ENCODE measurements at regions not wholly inside any gene's neighbourhood (a gene's known extent, or its start where the extent isn't known, plus 50 kb on each side); places are given as distances from the start of the nearest gene placed in this dataset.
"Not testable (repeated sequence)": the region's sequence is repeated elsewhere in the genome, so short reads cannot be mapped to it uniquely, and the experiment has no call there.

DNA sequence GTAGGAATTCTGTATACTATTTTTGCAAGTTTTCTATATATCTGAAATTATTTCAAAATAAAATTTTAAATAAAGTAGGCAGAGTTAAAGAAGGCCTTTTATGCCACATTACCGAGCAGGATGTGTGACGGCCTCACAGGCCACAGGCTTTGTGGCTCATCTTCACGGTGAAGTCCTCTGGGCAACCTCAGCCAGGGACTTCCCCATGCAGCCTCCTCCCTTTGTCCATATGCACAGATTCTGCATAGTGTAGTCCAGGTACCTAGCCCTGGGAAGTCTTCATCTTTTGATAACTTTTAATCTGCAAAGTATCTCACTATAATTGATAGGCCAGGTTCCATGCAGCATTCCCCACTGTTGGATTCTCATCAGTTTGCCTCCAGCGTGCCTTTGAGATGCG lies 62.8 kb downstream of the ARHGAP11B start:
- not testable (repeated sequence) for DNase-seq (ENCODE audit: low read depth in 2 of 2)

DNA sequence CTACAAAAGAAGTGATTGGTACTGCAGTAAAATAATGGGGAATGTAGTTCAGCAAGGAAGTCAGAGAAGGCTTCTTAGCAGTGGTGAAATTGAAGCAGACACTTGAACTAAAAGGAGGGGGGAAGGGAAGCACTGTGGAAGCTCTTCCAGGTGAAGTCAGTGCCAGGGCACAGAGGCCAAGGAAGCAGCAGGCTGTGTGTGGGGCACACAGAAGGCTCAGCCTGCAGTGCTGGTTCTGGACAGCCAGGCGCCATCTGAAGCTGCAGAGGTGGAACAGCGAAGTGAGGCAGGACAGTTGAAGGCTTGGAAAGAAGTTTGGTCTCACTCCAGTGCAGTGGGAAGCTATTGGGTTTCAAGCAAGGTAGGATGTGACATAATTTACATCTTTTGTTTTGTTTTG lies 64.2 kb downstream of the ARHGAP11B start:
- not testable (repeated sequence) for DNase-seq (ENCODE audit: low read depth in 2 of 2)

DNA sequence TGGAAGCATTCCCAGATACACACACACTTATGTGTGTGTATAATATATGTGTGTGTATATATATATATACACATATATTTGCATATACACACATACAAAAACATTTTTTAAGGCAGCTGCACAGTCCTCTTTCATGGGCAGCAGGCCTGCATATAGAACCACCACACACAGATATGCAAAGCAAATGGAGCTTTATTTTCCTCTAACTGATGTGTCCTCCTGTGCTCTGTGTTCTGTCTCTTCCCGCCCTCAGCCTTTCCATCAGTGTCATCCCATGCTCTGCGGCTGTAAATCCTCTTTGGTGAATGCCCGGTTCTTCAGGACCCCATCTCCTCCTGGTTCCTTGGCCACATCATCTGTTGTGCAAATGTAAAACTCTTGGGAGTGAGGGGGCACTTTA lies 69.9 kb downstream of the ARHGAP11B start:
- not testable (repeated sequence) for DNase-seq (ENCODE audit: low read depth in 2 of 2)

DNA sequence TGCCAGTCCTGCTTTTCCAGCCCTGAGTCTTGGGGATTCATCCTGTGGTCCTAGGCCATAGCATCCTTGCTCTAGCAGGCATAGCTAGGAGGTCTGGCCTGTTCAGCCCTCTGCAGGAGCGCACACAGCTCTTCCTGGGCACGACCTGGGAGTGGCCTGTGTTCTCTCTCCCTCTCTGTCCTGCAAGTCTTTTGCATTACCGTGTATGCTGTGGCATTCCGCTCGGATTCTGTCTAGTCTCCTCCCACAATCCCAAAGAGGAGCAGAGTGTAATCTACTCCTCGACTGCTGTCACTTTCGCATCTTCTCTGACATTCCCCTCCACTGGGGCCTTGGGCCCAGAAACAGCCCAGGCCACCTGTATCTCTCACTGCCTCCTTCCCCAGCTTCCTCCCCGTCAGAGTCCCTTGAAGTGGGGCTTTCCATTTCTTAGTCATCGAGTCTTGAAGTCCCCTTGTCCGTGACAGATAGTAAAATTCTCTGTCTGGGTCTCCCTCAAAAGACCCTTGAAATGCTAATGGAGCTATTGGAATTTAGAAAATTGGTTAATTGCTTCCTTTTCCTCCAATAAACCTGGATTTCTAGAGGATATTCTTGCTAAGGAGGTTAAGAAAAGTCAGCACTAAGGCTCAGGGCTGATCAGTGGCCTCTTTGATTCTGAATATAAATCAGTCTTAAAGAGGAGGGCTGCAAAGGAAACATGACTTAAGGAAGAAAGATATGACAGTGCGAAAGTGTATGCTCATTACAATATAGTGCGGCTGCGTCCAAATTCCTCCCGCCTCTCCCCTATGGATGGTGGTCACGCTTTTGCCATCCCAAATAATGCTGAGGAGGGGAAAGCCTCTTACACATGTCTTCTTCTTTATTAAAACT lies 70.7 kb downstream of the ARHGAP11B start:
- not testable (repeated sequence) for DNase-seq (ENCODE audit: low read depth in 2 of 2)

DNA sequence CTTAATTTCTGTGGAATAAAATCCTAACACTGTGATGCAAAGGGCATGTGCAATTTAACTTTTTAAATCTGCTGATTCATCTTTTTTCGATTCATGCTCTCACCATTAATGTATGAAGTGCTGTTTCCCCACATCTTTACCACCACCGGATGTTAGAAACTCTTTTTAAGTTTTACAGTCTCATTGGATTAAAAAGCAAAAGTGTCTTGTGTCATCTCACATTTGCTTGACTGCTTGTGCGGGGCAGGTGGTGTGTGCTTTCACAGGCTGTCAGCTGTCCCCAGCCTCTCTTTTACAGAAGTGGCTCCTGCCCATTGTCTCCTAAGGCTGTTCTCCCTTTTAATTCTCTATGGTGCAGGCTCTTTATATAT lies 71.4 kb downstream of the ARHGAP11B start:
- not testable (repeated sequence) for DNase-seq (ENCODE audit: low read depth in 2 of 2)

DNA sequence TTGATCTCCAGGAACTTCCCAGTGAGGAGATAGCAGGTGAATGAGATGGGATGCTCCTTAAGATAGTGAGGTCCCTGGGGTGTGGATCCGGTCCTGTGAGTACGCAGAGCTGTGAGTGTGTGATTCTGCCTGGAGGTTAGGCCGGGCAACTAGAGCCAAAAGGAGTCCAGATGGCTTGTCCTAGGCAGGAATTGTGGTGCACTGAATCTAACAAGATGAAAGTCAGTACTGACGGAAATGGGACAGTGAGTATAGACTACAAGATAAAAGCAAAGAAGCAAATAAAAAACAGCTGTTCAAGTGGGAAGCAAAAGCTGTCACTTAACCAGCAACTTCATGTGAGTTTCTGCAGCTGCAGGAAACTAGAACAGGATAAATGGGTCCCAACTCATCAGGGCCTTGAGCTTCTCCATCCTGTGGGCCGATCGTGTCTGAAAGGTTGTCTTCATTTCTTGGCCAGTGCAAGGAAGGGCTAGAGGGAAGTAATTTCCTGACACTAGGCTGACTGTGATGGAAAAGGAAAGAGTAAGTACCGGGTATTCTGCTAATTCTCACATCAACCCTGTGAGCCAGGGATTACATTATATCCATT lies 74.2 kb downstream of the ARHGAP11B start:
- DNase-seq (ENCODE audit: low read depth in 2 of 2) = not testable (repeated sequence)

DNA sequence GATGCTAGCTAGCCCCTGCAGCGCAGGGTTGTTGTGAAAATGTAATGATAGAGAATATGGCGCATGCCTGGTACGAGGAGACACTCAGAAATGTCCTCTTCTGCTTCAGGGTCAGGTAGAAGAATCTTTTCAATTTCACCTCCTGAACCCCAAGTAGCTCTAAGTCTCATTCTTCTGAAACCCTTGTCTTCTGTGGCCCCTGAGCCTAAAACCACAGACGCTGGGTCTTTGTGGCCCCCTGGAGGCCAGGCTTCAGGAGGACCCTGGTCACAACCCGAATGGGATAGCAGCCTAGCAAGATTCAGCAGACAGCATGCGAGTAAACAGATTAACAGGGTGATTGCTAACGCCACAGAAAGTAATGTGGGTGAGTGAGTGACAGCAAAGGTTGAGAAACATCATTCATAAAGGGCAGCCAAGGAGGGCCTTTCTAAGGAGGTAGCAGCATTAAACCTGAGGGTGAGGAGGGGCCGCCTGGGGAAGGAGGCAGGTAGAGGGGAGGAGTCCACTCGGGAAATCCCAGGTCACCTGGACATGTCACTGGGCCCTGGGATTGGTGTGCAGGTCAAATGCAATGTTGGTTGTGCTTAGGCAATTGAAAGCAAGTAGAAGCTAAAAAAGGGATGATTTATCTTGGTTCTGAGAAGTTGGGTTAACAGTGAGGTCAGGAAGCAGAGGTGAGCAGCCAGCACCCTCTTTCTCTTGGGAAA lies 82.2 kb downstream of the ARHGAP11B start:
- not testable (repeated sequence) for DNase-seq (ENCODE audit: low read depth in 2 of 2)

DNA sequence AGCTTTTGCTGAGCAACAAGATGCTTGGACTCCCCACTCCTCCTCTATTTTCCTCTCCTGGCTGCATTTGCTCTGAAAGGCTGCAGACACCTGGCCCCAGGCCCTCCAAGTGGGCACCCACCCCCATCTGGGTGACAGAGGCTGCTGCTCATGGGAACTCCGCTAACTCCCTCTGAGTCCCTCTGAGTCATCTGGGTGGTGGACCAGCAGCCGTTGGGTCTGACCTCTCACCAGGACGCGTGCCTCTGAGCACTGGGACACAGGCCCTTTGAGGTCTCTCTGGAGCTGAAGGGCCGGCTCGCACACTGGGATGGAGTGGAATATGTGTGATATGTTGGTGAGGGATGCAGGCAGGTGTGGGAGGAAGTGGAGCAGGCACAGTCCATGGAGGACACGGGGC lies 82.9 kb downstream of the ARHGAP11B start:
- not testable (repeated sequence) for DNase-seq (ENCODE audit: low read depth in 2 of 2)

DNA sequence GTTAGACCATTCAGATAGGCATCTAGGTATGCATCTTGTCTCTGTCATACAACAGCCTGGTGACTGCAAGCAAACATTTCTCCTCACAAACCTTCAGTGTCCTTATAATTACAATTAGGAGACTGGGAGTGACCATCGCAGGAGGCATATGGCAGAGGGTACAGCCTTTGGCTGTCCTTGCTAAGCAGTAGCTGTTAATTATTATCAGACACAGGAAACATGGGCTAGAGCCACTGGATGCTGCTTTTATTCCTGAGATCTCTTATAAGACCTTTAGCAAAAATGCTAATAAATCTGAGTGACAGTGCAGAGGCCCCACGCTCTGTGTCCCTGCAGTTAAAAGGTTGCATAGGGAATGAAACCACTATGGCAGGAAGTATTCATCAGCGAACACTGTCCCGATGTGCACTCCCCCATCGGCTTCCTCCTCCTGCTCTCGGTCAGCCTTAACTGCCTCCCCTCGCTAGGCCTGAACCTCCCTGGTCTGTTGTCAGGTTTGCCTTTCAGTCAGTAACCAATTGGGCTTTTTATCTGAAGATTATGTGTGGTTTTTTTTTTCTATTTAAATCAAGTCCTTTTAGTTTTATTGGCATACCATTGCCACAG lies 92.2 kb downstream of the ARHGAP11B start:
- DNase-seq (ENCODE audit: low read depth in 2 of 2) = not testable (repeated sequence)

DNA sequence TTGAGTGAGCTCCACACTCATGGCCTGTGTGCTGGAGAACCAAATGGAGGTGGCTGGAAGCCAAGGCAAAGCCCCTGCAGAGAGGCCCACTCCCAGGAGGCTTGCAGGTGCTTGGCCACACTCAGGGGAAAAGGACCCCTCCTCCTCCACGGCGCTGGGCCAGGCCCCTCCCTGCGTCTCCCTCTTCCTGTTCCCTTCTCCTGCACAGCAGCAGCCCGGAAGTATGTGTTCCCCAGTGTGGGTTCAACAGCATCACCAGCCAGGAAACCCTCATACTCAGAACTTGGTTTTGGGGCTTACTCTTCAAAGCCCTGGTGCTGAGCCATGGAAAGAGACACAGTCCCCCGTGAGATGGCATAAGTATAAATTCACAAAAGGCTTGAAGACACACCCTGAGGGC lies 93.4 kb downstream of the ARHGAP11B start:
- not testable (repeated sequence) for DNase-seq (ENCODE audit: low read depth in 2 of 2)

DNA sequence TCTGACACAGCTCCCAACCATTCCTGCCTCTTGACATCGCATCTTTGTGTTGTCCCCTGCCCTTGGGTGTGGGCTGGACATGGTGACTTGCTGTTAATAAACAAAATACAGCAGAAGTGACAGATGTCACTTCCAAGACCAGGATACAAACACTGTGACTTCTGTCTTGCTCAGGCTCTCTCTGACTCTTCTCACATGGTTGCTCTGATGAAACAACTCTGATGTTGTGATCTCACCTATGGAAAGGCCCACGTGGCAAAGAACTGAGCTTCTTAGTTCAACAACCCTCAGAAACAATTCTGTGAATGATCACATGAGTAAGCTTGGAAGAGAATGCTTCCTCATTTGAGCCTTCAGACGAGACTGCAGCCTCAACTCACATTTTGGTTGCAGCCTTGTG lies 94.9 kb downstream of the ARHGAP11B start:
- DNase-seq (ENCODE audit: low read depth in 2 of 2) = not testable (repeated sequence)

DNA sequence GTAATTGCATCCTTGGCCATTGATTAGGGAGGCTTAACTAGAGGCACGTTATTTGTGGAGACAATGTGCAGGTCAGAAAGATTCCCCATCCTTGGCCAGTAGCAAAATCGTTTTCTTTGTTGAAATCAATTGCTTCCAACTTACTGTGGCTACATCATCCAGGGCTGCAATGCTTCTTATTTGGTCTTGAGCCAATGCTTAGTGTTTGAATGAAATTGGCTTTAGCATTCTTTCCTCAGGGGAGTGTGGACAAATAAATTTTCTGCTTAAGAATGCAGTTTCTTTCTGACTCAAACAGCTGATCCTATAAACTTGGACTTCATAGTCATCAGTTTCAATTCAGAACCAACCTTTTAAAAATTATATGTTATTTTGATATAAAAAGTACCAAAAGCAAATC lies 95.6 kb downstream of the ARHGAP11B start:
- not testable (repeated sequence) for DNase-seq (ENCODE audit: low read depth in 2 of 2)

DNA sequence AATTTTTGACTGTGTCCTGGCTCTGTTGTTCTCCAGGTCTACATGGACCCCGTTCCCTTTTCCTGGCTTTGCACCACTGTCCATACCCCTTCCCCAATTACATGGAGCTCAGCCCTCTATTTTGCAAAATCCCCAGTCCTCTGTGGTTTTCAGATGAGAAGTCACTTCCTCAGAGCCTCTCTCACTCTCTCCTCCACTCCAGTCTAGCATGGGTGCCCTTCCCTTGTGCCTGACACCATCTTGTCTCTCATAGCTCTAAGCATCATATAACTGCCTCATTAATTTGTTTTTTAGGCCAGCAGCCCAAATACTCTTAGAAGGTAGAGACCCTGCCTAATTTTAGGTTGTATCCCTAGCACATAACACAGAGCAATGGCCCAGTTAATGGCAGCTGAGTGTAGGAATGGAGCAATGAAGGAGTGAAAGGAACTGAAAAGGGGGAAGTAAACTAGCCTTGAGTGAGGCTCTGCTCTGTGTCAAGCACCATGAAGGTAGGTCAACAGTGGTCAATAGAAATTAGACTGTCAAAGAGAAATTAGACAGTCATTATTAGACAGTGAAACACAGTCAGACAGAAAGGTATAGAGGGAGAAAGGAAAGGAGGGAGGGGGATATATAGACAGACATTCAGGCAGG lies 97.7 kb downstream of the ARHGAP11B start:
- not testable (repeated sequence) for DNase-seq (ENCODE audit: low read depth in 2 of 2)

DNA sequence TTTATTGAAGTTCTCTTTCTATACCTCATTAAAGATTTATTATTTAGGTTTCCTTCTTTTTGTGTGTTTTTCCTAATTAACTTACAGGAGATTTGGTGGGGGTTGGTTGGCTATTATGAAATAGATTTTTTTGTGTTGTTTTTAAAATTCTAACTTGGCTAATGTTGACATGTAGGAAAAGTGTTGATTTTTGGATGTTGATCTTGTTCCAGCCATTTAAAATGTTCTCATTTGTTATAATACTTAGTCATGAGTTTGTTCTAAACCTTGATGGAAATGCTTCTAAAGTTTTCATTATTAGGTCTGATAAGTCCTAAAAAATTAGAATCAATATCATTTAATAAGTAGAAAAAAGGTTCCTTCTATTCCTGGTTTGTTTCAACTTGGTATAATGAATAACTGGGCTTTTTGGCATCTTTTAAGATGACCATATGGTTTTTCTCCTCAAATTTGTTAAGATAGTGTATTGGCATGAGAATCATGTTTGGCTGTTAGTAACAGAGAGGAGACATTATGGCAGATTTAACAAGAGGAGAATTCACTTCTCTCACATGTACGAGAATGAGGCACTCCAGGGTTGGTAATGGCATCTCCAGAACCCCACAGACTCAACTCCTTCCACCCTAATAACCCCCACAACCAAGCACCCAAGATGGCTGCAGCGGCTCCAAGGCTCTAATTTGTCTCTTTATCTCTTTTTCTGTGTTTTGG lies 104.1 kb downstream of the ARHGAP11B start:
- DNase-seq (ENCODE audit: low read depth in 2 of 2) = not testable (repeated sequence)

DNA sequence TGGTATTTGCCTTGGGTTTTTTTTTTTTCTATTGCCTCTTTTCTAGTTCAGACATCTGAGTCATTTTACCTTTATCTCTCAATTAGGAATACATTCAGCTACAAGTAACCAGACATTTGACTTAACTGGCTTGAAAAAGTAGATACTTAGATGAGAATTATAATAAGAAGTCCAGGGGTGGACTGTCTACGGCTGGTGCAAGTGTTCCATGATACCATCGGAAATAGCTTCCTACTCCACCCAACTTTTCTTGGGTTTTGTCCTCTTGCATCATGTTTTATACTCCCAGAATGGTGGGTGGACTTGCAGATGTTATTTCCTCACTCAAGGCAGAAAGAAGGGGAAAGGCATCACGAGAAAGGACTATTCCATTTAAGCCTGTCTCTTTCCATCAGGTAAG lies 104.7 kb downstream of the ARHGAP11B start:
- not testable (repeated sequence) for DNase-seq (ENCODE audit: low read depth in 2 of 2)

DNA sequence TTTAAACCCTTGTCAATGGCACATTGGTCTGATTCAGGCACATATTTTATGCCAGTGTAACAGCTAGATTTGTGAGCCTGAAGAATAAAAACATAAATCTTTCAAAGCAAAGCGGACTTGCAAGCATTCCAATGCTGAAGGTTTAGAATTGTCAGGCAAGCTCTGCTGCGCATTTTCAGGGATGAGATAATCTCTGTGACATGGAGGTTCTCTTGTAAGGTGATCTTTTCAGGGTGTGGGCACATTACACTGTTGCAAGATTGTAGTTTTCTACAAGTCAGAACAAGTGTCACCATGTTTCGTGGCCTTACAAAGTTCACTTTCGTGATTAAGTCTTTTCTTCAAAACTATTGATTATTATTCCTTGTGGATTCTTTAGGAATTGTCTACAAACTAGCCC lies 106.2 kb downstream of the ARHGAP11B start:
- not testable (repeated sequence) for DNase-seq (ENCODE audit: low read depth in 2 of 2)

DNA sequence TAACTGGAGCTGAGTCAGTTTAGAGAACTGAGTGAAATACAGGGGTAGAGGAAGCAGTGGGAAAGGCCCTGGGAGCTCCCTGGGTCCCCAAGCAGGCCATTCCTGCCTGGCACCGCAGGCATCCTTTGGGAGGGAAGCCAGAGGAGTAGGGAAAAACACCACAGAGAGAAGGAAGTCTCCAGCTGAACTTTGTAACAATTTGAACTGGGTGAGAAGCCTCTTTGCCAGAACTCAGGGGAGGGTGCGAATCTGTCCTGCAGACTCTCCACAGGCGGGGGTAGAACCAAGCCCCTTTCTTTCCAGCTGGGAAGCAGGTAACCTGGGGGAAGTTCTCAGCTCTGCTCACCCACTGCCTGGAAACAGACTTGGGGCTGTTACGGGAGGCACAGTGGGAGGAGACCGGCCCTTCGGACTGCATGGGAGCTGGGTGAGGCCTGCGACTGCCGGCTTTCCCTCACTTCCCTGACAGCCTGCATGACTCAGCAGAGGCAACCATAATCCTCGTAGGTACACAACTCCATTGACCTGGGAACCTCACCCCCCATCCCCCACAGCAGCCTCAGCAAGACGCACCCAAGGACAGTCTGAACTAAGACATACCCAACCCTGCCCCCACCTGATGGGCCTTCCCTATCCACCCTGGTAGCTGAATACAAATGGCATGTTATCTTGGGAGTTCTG lies 110.1 kb downstream of the ARHGAP11B start:
- not testable (repeated sequence) for DNase-seq (ENCODE audit: low read depth in 2 of 2)

DNA sequence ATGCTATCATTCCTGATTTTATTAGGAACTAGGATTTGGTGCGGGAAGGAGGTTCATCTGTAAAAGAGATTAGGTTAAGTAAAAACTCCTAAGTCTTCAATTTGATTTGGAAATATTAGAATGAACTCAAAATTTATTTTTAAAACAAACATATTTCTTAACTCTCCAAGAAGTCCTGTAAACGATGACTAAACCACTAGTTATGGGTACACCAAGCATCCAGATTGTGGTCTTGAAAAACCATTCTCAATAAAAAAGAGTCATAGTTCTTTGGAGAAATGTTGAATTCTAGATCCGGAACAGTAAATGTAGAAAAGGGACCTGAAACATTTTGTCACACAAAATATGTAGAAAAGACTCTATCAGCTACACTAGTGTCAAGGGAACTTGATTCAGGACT lies 116.9 kb downstream of the ARHGAP11B start:
- DNase-seq (ENCODE audit: low read depth in 2 of 2) = not testable (repeated sequence)

DNA sequence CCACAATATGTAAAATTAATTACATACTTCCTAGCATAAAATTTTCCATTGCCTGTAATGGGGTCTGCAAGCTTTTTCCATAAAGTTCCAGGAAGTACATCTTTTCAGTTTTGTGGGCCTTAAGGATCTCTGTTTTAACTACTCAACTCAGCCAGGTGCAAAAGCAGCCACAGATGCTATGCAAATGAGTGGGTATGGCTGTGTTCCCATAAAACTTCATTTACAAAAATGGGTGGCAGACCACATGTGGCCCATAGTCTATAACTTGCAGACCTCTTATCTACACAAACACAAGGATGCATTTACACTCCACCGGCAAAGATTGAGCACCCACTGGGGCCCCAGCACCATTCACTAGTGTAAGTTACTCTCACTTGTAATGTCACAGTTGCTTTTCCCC lies 123.1 kb downstream of the ARHGAP11B start:
- DNase-seq (ENCODE audit: low read depth in 2 of 2) = not testable (repeated sequence)

DNA sequence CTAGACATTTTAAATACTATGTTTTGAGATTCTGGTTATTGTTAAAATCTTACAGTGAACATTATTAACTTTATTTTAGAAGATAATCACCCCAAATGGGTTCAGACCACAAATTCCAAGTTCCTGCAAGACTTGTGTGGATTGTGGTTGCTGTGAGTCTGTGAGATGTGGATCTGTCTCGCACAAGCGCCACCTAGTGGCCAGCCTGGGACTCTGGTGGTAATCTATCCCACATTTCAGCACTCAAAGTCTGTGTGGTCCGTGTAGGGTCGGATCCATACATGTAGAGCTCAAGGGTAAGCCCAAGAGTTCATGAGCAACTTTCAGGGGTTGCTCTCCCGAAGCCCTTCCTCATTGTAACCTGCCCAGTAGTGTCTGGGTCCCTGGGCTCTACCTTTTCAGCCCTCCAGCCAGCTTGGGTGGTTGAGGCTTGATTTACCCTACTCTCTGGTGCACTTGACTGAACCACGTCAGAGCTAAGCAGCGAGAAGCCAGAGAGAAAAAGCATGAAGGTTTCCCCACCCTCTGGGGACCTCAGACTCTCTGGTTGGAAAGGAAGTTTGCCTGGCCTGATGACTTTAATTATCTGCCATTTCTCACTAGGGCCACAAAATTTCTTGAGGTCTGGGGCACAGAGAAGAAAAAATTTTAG lies 129.2 kb downstream of the ARHGAP11B start:
- DNase-seq (ENCODE audit: low read depth in 2 of 2) = peak; percentile 59 to 63
